Fibroblast of the aortic adventitia (primary cell): ENCODE measurements at regions not wholly inside any gene's neighbourhood (a gene's known extent, or its start where the extent isn't known, plus 50 kb on each side); places are given as distances from the start of the nearest gene placed in this dataset.
"Not testable (repeated sequence)": the region's sequence is repeated elsewhere in the genome, so short reads cannot be mapped to it uniquely, and the experiment has no call there.

Experiments
- DNase-seq: peaks from one replicate; pipeline ENCODE4 v3.0.0-alpha.2; 2010; ENCODE audit warnings: low read depth
- H3K4me3 ChIP-seq: 2 replicates; pipeline ENCODE4 v1.5.1; 2011; ENCODE audit warnings: low read depth, mild to moderate bottlenecking, control low read depth, low read length, moderate library complexity
- TF ChIP-seq, protein P1 (sequence below): IDR thresholded peaks from 2 replicates; pipeline ENCODE4 v1.5.1; 2011; ENCODE audit warnings: mild to moderate bottlenecking, low read length, control low read depth, inconsistent platforms; ENCODE audit not compliant: insufficient read depth

DNA sequence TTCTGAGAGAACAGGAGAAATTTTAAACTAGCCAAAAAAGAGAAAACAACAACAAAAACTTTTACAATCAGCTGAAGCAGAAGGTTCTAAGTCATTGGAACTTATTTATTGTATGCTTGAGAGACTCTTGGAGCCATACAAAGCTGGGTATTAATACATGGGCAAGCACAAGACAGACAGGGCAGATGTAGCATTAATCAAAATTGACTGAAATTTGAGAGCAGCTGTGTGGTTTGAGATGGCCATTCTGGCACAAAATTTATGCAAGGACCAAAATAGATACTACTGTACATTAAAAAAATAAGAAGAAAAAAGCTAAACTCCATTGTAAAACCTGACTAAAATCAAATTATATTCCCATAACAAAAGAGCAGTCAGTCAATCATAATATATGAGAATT, 892.5 kb downstream of the PLA2G4A start:
- no peak overlapping the region for H3K4me3 ChIP-seq
- TF ChIP-seq, protein P1, sequence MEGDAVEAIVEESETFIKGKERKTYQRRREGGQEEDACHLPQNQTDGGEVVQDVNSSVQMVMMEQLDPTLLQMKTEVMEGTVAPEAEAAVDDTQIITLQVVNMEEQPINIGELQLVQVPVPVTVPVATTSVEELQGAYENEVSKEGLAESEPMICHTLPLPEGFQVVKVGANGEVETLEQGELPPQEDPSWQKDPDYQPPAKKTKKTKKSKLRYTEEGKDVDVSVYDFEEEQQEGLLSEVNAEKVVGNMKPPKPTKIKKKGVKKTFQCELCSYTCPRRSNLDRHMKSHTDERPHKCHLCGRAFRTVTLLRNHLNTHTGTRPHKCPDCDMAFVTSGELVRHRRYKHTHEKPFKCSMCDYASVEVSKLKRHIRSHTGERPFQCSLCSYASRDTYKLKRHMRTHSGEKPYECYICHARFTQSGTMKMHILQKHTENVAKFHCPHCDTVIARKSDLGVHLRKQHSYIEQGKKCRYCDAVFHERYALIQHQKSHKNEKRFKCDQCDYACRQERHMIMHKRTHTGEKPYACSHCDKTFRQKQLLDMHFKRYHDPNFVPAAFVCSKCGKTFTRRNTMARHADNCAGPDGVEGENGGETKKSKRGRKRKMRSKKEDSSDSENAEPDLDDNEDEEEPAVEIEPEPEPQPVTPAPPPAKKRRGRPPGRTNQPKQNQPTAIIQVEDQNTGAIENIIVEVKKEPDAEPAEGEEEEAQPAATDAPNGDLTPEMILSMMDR, result no peak
- no peak for DNase-seq

DNA sequence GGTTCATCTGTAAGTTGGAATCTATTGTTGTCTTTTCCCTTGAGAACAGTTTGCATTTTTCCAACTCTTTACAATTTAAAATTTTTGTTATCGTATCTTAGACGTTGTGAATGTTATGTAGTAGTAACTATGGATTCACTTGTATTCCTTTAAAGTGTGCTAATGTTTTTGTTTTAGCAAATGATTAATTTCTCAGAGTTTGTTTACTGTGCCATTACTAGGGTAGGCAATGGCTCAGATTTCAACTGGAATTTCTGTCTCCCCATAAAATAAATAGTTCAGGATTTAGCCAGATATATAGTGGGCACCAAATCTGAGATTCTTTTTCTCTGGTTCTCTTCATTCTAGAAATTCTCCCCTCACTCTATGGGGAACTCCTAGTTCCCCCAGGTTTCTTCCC, 896.5 kb downstream of the PLA2G4A start:
- no peak overlapping the region for H3K4me3 ChIP-seq
- TF ChIP-seq, protein P1, result no peak
- no peak for DNase-seq

- TF ChIP-seq, protein P1, result no peak
- H3K4me3 ChIP-seq, result no peak overlapping the region
- no peak for DNase-seq
These were observed 904.5 kb downstream of the PLA2G4A start for GRCh38 chr1:187733232-187733631.

DNA sequence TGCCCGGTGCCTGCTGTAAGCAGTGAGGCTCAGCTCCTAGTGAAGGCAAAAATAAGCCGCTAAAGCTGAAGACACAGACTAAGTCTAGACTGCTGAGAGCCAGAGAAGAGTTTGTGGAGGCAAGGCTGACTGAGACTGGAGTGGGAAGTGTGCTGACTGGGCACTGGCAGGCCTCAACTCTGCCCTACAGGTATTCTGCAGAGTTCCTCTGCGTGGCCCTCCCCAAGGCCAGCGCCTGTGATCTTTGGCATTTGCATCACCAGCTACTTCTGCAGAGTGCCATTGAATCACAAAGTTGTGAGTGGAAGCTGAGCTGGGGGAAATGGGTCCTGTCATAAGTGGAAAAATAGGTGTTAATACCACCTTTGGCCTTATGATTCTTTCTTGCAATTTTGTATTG, 905.7 kb downstream of the PLA2G4A start:
- TF ChIP-seq, protein P1, result no peak
- no peak for DNase-seq
- H3K4me3 ChIP-seq, result no peak overlapping the region

DNA sequence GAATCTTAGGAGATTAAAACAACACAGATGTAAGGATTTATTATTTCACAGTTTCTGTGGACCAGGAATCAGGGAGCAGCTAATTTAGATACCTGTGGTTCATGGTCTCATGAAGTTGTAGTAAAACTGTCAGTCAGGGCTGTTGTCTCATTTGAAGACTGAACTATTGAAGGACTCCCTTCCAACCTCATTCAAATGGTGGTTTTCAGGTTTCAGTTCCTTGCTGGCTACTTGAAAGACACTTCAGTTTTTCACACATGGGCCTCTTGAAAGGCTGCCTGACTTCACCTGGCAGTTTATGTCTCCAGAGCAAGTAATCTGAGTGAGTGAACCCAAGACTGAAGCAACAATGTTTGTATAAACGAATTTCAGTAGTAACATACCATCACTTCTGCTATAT, 915.9 kb downstream of the PLA2G4A start:
- TF ChIP-seq, protein P1, result no peak
- no peak for DNase-seq
- H3K4me3 ChIP-seq, result no peak overlapping the region

- H3K4me3 ChIP-seq, result no peak overlapping the region
- no peak for DNase-seq
- TF ChIP-seq, protein P1, result no peak
These were observed 926.8 kb downstream of the PLA2G4A start for GRCh38 chr1:187755536-187755935.

- H3K4me3 ChIP-seq, DNase-seq: not testable (repeated sequence)
These were observed 927.9 kb downstream of the PLA2G4A start for GRCh38 chr1:187756684-187757083.
